Stimulated activated naive B cell treated with anti-CD40 and anti-IgM and Interleukin-4, amounts not matched to agents 10 μg/mL and 1 μg/mL and 100 μg/mL, for 72 hours (primary cell): ENCODE measurements at regions not wholly inside any gene's neighbourhood (a gene's known extent, or its start where the extent isn't known, plus 50 kb on each side); places are given as distances from the start of the nearest gene placed in this dataset.

Experiments
- ATAC-seq, 2 donors: fragments of 150-1000 bp; cut with Tn5 transposase; replicated peaks; 2 replicates each; pipeline ENCODE4 v1.10.0; 2021; ENCODE audit warnings: moderate library complexity in 1 of 2
- DNase-seq: peaks from one replicate; pipeline ENCODE4 v3.0.0; 2021
- H3K27ac Mint-ChIP-seq: one replicate; pipeline ENCODE4 v1.8.0; 2022; ENCODE audit warnings: mild to moderate bottlenecking, mixed read lengths
- H3K27me3 Mint-ChIP-seq, 2 donors: one replicate each; pipeline ENCODE4 v1.8.0; 2022; ENCODE audit warnings: mixed read lengths in 2 of 2
- H3K36me3 Mint-ChIP-seq, 2 donors: one replicate each; pipeline ENCODE4 v1.8.0; 2022; ENCODE audit warnings: mixed read lengths in 2 of 2, mild to moderate bottlenecking in 1 of 2
- H3K4me1 Mint-ChIP-seq, 2 donors: one replicate each; pipeline ENCODE4 v1.8.0; 2022; ENCODE audit warnings: mixed read lengths in 2 of 2, mild to moderate bottlenecking in 1 of 2
- H3K4me3 Mint-ChIP-seq, 2 donors: one replicate each; pipeline ENCODE4 v1.8.0; 2022; ENCODE audit warnings: mild to moderate bottlenecking in 2 of 2, mixed read lengths in 2 of 2, moderate library complexity in 1 of 2
- H3K9me3 Mint-ChIP-seq, 2 donors: one replicate each; pipeline ENCODE4 v1.8.0; 2022; ENCODE audit warnings: mixed read lengths in 2 of 2, mild to moderate bottlenecking in 1 of 2

DNA sequence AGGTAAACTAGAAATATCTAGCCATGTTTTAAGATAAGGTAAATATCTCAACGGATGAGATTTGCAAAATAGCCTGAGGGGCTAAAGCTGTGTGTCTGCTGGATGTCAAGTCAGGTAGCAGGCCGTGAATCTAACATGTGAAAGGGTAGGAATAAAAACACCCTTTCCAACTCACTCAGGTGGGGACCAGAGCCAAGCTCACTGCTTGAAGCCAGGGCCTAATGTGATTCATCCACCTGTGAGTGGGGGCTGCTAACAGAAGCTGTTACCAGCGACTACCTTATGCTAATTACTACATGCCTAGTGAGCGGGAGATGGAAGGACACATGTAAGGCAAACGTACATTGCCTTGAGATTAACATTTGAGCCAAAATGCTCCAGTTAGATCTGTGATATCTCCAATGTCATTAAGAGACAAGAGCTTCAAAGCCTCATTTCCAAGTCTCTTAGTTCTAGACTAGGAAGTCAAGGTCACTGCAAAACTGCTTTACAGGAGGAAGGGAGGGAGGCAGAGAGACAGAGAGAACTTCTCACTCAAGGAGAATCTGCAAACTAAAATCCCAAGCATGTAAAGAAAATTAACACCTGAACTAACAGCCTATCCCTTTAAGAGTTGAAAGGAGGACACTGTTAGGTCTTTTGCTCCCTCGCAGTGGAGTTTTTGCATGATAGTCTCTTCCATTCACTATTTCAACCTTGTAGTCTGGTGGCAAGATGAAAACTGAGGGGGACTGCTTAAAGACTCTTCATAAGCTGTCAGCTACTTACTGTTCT, 141.6 kb upstream of the RPS23 start:
- peaks cover 3 to 15% of the 10 kb centered on the region in 2 donors for H3K4me1 Mint-ChIP-seq
- H3K4me3 Mint-ChIP-seq, result no peak overlapping the region
- peaks cover 0 to 1% of the 10 kb centered on the region in 2 donors for H3K27me3 Mint-ChIP-seq
- H3K9me3 Mint-ChIP-seq, result no peaks in the 10 kb centered on the region
- no peak overlapping the region for H3K27ac Mint-ChIP-seq
- DNase-seq, result no peak
- H3K36me3 Mint-ChIP-seq, result no peaks in the 10 kb centered on the region
- ATAC-seq, result no peak

- H3K27me3 Mint-ChIP-seq, result no peaks in the 10 kb centered on the region
- H3K9me3 Mint-ChIP-seq, result no peaks in the 10 kb centered on the region
- no peaks in the 10 kb centered on the region for H3K36me3 Mint-ChIP-seq
- ATAC-seq (peak in 1 of 2 donors; percentile 8), DNase-seq (no peak)
- H3K4me1 Mint-ChIP-seq, result peaks cover 3 to 15% of the 10 kb centered on the region in 2 donors
- no peak overlapping the region for H3K4me3 Mint-ChIP-seq
- no peak overlapping the region for H3K27ac Mint-ChIP-seq
These were observed 140.4 kb upstream of the RPS23 start for GRCh38 chr5:82418608-82418950.

DNA sequence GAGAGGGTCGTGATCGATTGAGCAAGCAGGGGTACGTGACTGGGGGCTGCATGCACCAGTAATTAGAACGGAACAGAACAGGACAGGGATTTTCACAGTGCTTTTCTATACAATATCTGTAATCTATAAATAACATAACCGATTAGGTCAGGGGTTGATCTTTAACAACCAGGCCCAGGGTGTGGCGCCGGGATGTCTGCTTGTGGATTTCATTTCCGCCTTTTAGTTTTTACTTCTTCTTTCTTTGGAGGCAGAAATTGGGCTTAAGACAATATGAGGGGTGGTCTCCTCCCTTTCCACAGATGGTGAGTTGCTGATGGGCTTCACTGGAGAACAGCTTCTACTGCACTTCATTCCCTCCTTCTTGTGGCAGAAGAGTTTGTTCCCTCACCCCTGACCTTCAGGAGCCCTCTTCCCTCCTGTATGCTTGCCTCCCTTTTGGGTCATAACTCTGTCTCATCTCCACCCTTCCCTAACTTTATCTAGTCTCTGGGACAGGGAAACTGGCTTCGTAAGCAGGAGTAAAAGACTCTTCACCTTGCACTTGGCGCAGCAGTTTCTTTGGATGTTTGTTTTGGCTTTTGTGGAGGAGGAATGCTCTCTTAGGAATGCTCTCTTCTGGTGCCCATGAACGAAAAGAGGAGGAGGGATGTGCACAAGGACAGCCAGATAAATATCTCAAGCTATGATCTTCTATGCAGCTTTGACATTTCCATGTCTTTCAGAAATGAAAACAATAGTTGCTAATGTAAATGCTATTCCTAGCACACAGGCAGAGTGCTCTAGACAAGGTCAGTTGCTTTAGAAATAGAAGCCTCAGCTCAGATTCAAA, 139.8 kb upstream of the RPS23 start:
- H3K4me3 Mint-ChIP-seq, result no peak overlapping the region
- peaks cover 3 to 15% of the 10 kb centered on the region in 2 donors for H3K4me1 Mint-ChIP-seq
- no peaks in the 10 kb centered on the region for H3K36me3 Mint-ChIP-seq
- H3K9me3 Mint-ChIP-seq, result no peaks in the 10 kb centered on the region
- ATAC-seq (peak in 1 of 2 donors; percentile 35), DNase-seq (no peak)
- no peaks in the 10 kb centered on the region for H3K27me3 Mint-ChIP-seq
- H3K27ac Mint-ChIP-seq, result peak overlapping the region; percentile 38

- Mint-ChIP-seq H3K27me3 (no peaks in the 10 kb centered on the region), H3K4me1 (peaks cover 3 to 15% of the 10 kb centered on the region in 2 donors), H3K9me3 (no peaks in the 10 kb centered on the region), H3K27ac (no peak overlapping the region), H3K36me3 (no peaks in the 10 kb centered on the region), H3K4me3 (no peak overlapping the region)
- DNase-seq (no peak), ATAC-seq (no peak)
These were observed 138.4 kb upstream of the RPS23 start for GRCh38 chr5:82416512-82416911.

DNA sequence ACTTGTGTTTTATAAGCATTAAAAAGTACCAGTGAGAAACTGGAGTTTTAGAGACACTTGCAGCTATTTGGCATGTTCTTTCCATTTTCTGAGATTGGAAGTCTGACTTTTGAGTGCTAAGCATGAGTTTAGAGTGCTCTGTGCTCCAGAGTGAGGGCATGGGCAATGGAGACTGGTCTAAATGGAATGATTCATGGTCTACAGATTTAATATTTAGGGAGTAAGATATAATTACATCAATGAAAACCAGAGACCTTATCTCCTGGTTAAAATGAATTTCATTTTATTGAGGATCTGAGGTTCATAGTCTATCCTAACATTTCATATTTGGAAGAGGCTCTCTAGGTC, 135.9 kb upstream of the RPS23 start:
- H3K27me3 Mint-ChIP-seq, result no peaks in the 10 kb centered on the region
- peaks cover 3 to 5% of the 10 kb centered on the region in 2 donors for H3K4me1 Mint-ChIP-seq
- no peak overlapping the region for H3K27ac Mint-ChIP-seq
- H3K36me3 Mint-ChIP-seq, result no peaks in the 10 kb centered on the region
- H3K9me3 Mint-ChIP-seq, result no peaks in the 10 kb centered on the region
- no peak for ATAC-seq
- DNase-seq, result no peak
- no peak overlapping the region for H3K4me3 Mint-ChIP-seq

DNA sequence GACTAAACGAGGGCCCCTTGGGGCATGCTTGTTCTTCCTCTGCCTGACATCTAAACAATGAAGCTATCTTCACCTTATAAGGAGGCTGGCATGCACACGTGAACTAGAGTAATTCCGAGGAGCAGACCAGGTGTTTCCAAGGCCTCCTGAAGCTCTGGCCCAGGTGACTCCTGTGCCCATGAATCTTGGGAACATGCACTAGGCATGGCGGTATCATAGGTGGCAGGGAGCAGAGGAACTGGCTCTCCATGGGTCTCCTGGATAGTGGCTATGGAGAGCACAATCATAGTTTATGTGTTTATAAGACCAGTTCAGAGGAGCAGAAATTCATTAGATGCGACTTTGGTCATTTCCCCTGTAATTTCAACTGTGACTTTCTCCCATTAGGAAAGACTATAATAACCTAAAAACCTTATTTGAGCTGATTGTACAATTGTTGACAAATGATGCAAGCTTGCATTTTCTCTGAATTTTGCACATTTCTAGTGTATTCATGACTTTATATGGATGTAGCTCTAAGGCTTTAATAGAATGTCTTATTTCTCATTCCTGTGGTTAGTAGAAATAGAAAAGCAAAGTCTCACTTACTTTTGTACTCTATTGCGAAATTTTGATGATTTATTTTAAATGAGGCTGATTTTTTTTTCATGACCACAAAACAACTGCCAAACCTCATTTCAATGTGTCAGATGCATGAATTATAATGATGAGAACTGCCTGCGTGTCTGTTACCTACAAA, 135.3 kb upstream of the RPS23 start:
- ATAC-seq (no peak), DNase-seq (no peak)
- peaks cover 3 to 5% of the 10 kb centered on the region in 2 donors for H3K4me1 Mint-ChIP-seq
- H3K27ac Mint-ChIP-seq, result no peak overlapping the region
- H3K36me3 Mint-ChIP-seq, result no peaks in the 10 kb centered on the region
- no peaks in the 10 kb centered on the region for H3K9me3 Mint-ChIP-seq
- H3K27me3 Mint-ChIP-seq, result no peaks in the 10 kb centered on the region
- H3K4me3 Mint-ChIP-seq, result no peak overlapping the region

DNA sequence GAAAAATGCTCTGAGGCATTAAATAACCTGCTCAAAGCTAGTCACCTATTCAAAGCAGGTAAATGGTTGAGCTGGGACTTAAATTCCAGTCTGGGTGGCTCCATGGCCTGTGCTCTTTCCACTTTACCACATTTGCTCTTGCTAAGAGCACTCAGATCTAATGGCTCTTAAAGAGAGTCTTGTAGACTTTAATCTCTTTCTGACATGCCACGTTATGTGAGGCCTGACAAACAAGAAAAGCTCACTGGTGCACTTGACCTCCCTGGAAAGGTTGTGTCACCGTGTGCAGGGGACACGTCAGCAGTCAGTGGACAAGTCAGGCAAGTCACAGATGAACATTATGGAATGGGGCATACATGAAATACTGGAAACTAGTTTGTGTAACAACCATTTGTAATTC, 129.9 kb upstream of the RPS23 start:
- no peaks in the 10 kb centered on the region for H3K27me3 Mint-ChIP-seq
- H3K4me1 Mint-ChIP-seq, result no peaks in the 10 kb centered on the region
- no peaks in the 10 kb centered on the region for H3K36me3 Mint-ChIP-seq
- H3K4me3 Mint-ChIP-seq, result no peak overlapping the region
- no peak for DNase-seq
- ATAC-seq, result no peak
- H3K9me3 Mint-ChIP-seq, result peaks cover 0 to 2% of the 10 kb centered on the region in 2 donors
- H3K27ac Mint-ChIP-seq, result no peak overlapping the region

DNA sequence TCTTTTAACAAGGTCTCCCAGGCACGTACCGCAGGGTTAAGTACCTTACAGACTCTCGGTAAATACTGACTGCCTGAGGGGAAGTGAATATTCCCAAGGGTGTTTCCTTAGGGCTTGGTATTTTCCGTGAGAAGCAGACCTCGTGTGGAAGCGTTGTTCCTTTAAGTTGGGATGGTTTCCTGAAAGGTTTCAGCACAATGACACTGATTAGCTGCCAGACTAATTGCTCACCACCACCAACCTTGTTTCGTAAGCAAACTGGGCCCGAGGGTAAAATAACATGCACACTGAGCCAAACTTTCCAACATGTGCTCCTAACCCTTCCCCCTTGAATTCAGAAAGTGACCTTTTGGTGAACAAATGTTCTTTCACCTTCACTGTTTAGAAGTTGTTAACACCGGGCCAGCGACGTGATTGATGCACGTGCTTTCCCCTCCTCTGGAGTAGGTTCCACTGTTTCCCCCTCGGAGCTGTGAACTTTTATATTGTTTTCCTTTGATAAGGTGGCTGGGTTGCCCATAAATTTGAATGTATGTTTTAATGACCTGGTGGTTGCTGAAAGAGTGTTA, 128.1 kb upstream of the RPS23 start:
- ATAC-seq, result no peak
- Mint-ChIP-seq H3K27ac (no peak overlapping the region), H3K4me3 (no peak overlapping the region), H3K9me3 (peaks cover 0 to 2% of the 10 kb centered on the region in 2 donors), H3K27me3 (no peaks in the 10 kb centered on the region), H3K4me1 (no peaks in the 10 kb centered on the region), H3K36me3 (no peaks in the 10 kb centered on the region)
- DNase-seq, result no peak

DNA sequence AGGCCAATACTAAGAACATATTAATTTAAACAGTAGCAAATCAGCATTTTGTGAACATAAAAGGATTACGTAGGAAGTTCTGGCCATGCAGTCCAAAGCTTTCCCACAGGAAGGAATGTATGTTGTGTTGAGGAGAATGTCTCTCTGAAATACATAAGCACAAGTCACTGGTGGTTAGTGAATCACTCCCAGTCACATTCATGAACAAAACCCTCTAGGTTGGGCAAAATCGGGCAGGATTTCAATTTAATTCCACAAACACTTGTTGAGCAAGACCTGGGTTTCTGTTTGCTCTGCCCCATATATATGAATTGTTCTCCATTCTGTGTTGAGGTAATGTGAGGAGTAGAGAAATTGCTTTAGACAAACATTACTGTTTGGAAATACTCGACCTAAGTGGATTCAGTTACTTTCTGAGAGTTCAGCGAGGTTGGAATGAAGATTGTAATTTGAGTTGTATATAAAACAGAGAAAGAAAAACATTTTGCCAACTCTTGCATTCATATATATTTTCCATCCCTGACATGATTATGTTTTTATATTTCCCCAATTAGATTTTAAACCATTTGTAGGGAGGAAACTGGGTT, 127.6 kb upstream of the RPS23 start:
- no peaks in the 10 kb centered on the region for H3K4me1 Mint-ChIP-seq
- DNase-seq (no peak), ATAC-seq (no peak)
- no peak overlapping the region for H3K27ac Mint-ChIP-seq
- peaks cover 0 to 2% of the 10 kb centered on the region in 2 donors for H3K9me3 Mint-ChIP-seq
- H3K36me3 Mint-ChIP-seq, result no peaks in the 10 kb centered on the region
- no peak overlapping the region for H3K4me3 Mint-ChIP-seq
- H3K27me3 Mint-ChIP-seq, result no peaks in the 10 kb centered on the region

DNA sequence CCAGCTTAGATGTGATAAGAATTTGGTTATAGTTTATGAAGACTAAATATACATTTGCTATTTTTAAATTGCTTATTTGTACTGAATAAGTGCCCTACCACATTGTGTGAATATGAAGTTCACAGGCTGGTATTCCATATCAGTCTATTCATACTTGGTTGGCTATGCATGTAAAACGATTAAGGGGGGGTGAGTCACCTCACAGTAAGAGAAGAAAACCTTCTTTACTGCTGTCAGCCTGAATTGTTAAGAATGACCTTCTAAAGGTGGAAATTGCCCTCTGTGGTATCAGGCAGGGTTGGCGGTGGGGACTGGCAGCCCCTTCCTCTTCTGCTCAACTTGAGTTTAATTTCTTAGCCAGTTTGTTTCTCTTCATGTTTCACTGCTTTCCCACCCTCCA, 127.0 kb upstream of the RPS23 start:
- Mint-ChIP-seq H3K4me1 (no peaks in the 10 kb centered on the region), H3K27me3 (no peaks in the 10 kb centered on the region), H3K36me3 (no peaks in the 10 kb centered on the region), H3K4me3 (no peak overlapping the region), H3K9me3 (peaks cover 0 to 2% of the 10 kb centered on the region in 2 donors), H3K27ac (no peak overlapping the region)
- DNase-seq (no peak), ATAC-seq (no peak)

DNA sequence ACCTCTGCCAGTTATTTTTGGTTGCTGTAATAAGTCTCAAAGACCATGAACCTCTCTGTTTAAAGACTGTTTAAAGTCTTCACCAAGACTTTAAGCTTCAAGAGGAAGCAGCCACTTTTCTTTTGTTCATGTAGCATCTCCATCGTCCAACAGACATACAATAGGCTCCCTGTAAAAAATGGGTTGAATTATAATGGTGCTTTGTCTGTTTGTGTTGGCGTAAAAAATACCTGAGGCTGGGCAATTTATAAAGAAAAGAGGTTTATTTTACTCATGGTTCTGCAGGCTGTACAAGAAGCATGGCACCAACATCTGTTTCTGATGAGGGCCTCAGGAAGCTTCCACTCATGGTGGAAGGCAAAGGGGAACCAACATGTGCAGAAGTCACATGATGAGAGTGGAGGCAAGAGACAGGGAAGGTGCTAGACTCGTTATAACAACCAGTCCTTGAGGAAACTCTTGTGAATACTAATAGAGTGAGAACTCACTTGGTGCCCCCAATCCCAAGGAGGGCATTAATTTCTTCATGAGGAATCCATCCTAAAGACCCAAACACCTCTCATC, 126.3 kb upstream of the RPS23 start:
- Mint-ChIP-seq H3K36me3 (no peaks in the 10 kb centered on the region), H3K9me3 (peaks cover 0 to 2% of the 10 kb centered on the region in 2 donors), H3K4me1 (no peaks in the 10 kb centered on the region), H3K27me3 (no peaks in the 10 kb centered on the region), H3K4me3 (no peak overlapping the region), H3K27ac (no peak overlapping the region)
- ATAC-seq (no peak), DNase-seq (no peak)

GRCh38 chr5:82403724-82404123, 125.6 kb upstream of the RPS23 start:
- H3K4me1 Mint-ChIP-seq, result no peaks in the 10 kb centered on the region

DNA sequence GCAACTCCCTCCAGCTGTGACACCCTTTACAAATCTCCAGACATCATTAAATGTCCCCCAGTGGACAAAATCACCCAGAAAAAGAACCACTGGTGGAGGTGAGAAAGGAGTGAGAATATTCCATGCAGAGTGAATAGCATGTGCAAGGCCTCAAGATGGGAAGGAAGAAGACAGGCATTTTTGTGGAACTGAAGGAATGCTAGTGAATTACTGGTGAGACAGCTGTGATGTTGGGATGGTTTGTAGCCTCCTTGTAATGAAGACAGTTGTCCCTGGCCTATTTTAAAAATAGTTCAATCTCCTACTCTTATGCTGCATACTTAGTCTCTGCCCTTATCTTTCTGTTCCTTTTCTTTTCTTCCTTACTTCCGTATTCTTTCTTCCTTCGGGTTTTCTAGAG, 124.9 kb upstream of the RPS23 start:
- Mint-ChIP-seq H3K4me1 (no peaks in the 10 kb centered on the region), H3K9me3 (peaks cover 0 to 2% of the 10 kb centered on the region in 2 donors), H3K36me3 (no peaks in the 10 kb centered on the region), H3K27ac (no peak overlapping the region), H3K4me3 (no peak overlapping the region), H3K27me3 (no peaks in the 10 kb centered on the region)
- DNase-seq (no peak), ATAC-seq (no peak)

More at GRCh38 chr5:82403724-82404123, 125.6 kb upstream of the RPS23 start:
- H3K27me3 Mint-ChIP-seq, result no peaks in the 10 kb centered on the region
- H3K36me3 Mint-ChIP-seq, result no peaks in the 10 kb centered on the region
- DNase-seq, result no peak
- ATAC-seq, result no peak
- no peak overlapping the region for H3K27ac Mint-ChIP-seq
- H3K9me3 Mint-ChIP-seq, result peaks cover 0 to 2% of the 10 kb centered on the region in 2 donors
- no peak overlapping the region for H3K4me3 Mint-ChIP-seq

- DNase-seq, result no peak
- H3K36me3 Mint-ChIP-seq, result no peaks in the 10 kb centered on the region
- H3K27me3 Mint-ChIP-seq, result no peaks in the 10 kb centered on the region
- no peak overlapping the region for H3K4me3 Mint-ChIP-seq
- no peaks in the 10 kb centered on the region for H3K9me3 Mint-ChIP-seq
- H3K27ac Mint-ChIP-seq, result no peak overlapping the region
- ATAC-seq, result no peak
- H3K4me1 Mint-ChIP-seq, result no peaks in the 10 kb centered on the region
These were observed 121.0 kb upstream of the RPS23 start for GRCh38 chr5:82399111-82399510.
